ENCODE measurements at regions not wholly inside any gene's neighbourhood (a gene's known extent, or its start where the extent isn't known, plus 50 kb on each side); places are given as distances from the start of the nearest gene placed in this dataset.

DNA sequence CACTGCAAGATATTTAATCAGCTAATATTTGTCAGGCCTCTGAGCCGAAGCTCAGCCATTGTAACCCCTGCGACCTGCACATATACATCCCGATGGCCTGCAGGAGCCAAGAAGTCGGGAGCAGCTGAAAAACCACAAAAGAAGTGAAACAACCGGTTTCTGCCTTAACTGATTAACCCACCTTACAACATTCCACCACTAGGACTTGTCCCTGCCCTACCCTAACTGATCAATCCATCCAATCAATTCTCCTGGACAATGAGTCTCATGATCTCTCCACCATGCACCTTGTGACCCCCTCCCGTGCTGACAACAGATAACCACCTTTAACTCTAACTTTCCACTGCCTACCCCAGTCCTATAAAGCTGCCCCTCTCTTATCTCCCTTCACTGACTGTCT lies 945.4 kb upstream of the GYPC start:
- DNase-seq (no peak), FAIRE-seq (no peak)
- H3K27ac ChIP-seq (ENCODE audit: low read depth in 2 of 2, low read length in 2 of 2) = no peak overlapping the region
- no peaks in the 10 kb centered on the region for H3K4me1 ChIP-seq (ENCODE audit: control insufficient read depth in 2 of 3, insufficient read depth in 2 of 3, low read depth in 1 of 3, low read length in 3 of 3)
- no peak overlapping the region for H3K4me3 ChIP-seq (ENCODE audit: low read length in 3 of 3)
- intact Hi-C loops (cut with DNase I) = no loop called here
- no peaks in the 10 kb centered on the region for H3K36me3 ChIP-seq (ENCODE audit: control insufficient read depth in 2 of 3, insufficient read depth in 3 of 3, low read length in 3 of 3)
- H3K27me3 ChIP-seq (ENCODE audit: control insufficient read depth, insufficient read depth, low read length) = no peaks in the 10 kb centered on the region
- no peaks in the 10 kb centered on the region for H3K9me3 ChIP-seq (ENCODE audit: control insufficient read depth in 2 of 3, insufficient read depth in 1 of 3, low read length in 3 of 3)
- TF ChIP-seq, protein P1, sequence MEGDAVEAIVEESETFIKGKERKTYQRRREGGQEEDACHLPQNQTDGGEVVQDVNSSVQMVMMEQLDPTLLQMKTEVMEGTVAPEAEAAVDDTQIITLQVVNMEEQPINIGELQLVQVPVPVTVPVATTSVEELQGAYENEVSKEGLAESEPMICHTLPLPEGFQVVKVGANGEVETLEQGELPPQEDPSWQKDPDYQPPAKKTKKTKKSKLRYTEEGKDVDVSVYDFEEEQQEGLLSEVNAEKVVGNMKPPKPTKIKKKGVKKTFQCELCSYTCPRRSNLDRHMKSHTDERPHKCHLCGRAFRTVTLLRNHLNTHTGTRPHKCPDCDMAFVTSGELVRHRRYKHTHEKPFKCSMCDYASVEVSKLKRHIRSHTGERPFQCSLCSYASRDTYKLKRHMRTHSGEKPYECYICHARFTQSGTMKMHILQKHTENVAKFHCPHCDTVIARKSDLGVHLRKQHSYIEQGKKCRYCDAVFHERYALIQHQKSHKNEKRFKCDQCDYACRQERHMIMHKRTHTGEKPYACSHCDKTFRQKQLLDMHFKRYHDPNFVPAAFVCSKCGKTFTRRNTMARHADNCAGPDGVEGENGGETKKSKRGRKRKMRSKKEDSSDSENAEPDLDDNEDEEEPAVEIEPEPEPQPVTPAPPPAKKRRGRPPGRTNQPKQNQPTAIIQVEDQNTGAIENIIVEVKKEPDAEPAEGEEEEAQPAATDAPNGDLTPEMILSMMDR (IDR thresholded peaks at IDR 0.05; ENCODE audit: borderline replicate concordance, extremely low read depth, insufficient read depth) = no peak
- no peak overlapping the region for H3K9ac ChIP-seq (ENCODE audit: low read length in 3 of 3)

DNA sequence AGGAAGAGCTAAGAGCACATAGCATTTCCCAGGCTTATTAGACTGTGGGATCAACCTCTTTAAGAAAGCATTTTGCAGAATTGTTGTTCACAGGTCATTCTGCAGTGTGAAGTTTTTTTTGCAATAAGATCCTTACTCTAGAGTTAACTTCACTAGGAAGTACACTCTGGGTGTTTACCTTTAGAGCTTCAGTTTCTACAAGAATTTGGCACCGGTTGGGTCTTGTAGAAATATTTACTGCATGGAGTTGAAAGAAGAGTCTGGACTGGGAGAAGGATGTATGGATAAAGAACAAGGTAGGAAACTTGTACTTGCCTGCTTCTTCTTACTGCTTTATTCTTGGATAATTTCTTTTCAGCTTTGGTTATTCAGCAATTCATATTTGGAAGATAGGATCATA lies 944.9 kb upstream of the GYPC start:
- Histone ChIP-seq H3K27ac (ENCODE audit: low read depth in 2 of 2, low read length in 2 of 2) (no peak overlapping the region), H3K4me1 (ENCODE audit: control insufficient read depth in 2 of 3, insufficient read depth in 2 of 3, low read depth in 1 of 3, low read length in 3 of 3) (no peaks in the 10 kb centered on the region), H3K9me3 (ENCODE audit: control insufficient read depth in 2 of 3, insufficient read depth in 1 of 3, low read length in 3 of 3) (no peaks in the 10 kb centered on the region), H3K36me3 (ENCODE audit: control insufficient read depth in 2 of 3, insufficient read depth in 3 of 3, low read length in 3 of 3) (no peaks in the 10 kb centered on the region), H3K9ac (ENCODE audit: low read length in 3 of 3) (no peak overlapping the region), H3K27me3 (ENCODE audit: control insufficient read depth, insufficient read depth, low read length) (no peaks in the 10 kb centered on the region), H3K4me3 (ENCODE audit: low read length in 3 of 3) (no peak overlapping the region)
- DNase-seq = peak in 2 of 5 donors; percentile 8 to 15
- intact Hi-C loops (cut with DNase I) = no loop called here
- no peak for FAIRE-seq
- TF ChIP-seq, protein P1 (IDR thresholded peaks at IDR 0.05; ENCODE audit: borderline replicate concordance, extremely low read depth, insufficient read depth) = no peak

DNA sequence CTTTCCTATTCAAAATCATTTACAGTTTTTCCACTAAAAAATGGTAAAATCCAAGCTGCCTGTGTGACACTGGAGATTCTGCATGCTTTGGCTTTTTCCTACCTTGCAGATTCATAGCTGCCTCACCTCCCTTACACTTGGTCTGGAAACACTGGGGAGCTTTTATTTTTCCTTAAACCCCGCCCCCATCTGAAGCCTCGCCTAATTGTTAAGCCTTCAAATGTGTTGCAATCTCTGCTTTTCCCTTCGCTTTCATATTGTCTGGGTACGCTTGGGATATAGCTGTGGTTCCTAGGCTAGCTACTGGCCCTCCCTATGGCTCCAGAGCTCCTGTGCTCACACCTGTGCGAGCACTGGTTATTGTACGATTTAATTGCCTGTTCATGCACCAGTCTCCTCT lies 942.4 kb upstream of the GYPC start:
- H3K27me3 ChIP-seq (ENCODE audit: control insufficient read depth, insufficient read depth, low read length) = no peaks in the 10 kb centered on the region
- H3K9ac ChIP-seq (ENCODE audit: low read length in 3 of 3) = no peak overlapping the region
- no peak for FAIRE-seq
- no peaks in the 10 kb centered on the region for H3K36me3 ChIP-seq (ENCODE audit: control insufficient read depth in 2 of 3, insufficient read depth in 3 of 3, low read length in 3 of 3)
- DNase-seq = no peak
- TF ChIP-seq, protein P1 (IDR thresholded peaks at IDR 0.05; ENCODE audit: borderline replicate concordance, extremely low read depth, insufficient read depth) = no peak
- H3K27ac ChIP-seq (ENCODE audit: low read depth in 2 of 2, low read length in 2 of 2) = no peak overlapping the region
- H3K4me3 ChIP-seq (ENCODE audit: low read length in 3 of 3) = no peak overlapping the region
- H3K9me3 ChIP-seq (ENCODE audit: control insufficient read depth in 2 of 3, insufficient read depth in 1 of 3, low read length in 3 of 3) = no peaks in the 10 kb centered on the region
- intact Hi-C loops (cut with DNase I) = no loop called here
- H3K4me1 ChIP-seq (ENCODE audit: control insufficient read depth in 2 of 3, insufficient read depth in 2 of 3, low read depth in 1 of 3, low read length in 3 of 3) = no peaks in the 10 kb centered on the region

DNA sequence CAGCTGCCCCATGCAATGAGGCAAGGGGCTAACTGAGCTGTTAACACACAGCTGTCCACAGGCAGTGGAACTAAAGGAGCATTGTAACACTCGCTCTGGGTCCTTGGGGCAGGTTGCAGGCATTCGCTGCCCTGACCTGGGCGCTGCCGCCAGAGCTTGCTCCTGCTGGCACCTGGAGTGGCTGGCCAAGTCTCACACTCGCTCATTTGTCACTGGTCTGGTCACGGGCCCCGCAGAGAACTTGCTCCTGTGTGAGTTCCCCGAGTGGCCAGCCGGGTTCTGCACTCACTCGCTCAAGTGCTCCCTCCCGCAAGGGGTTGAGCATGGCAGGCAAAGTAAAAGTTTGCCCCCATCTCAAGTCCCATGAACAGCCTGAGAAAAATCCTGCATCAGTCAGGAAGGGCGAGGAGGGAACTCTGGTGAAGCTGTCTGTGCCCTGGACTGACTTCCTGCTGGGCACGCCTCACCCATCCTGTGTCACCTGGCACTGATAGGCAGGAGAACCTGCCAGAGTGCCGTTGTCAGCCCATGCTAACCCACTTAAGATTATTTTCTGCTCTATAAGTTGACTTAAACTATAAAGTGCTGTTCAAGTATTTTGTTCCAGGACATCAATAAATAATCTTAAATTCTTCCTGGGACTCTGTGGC lies 934.8 kb upstream of the GYPC start:
- no peaks in the 10 kb centered on the region for H3K27me3 ChIP-seq (ENCODE audit: control insufficient read depth, insufficient read depth, low read length)
- no peak overlapping the region for H3K9ac ChIP-seq (ENCODE audit: low read length in 3 of 3)
- no peaks in the 10 kb centered on the region for H3K4me1 ChIP-seq (ENCODE audit: control insufficient read depth in 2 of 3, insufficient read depth in 2 of 3, low read depth in 1 of 3, low read length in 3 of 3)
- peak in 1 of 5 donors; percentile 70 for DNase-seq
- no peak overlapping the region for H3K27ac ChIP-seq (ENCODE audit: low read depth in 2 of 2, low read length in 2 of 2)
- intact Hi-C loops (cut with DNase I) = no loop called here
- TF ChIP-seq, protein P1 (IDR thresholded peaks at IDR 0.05; ENCODE audit: borderline replicate concordance, extremely low read depth, insufficient read depth) = no peak
- H3K36me3 ChIP-seq (ENCODE audit: control insufficient read depth in 2 of 3, insufficient read depth in 3 of 3, low read length in 3 of 3) = no peaks in the 10 kb centered on the region
- no peak for FAIRE-seq
- H3K9me3 ChIP-seq (ENCODE audit: control insufficient read depth in 2 of 3, insufficient read depth in 1 of 3, low read length in 3 of 3) = no peaks in the 10 kb centered on the region
- H3K4me3 ChIP-seq (ENCODE audit: low read length in 3 of 3) = no peak overlapping the region
